SU-DHL-6 (cell line): ENCODE measurements at regions not wholly inside any gene's neighbourhood (a gene's known extent, or its start where the extent isn't known, plus 50 kb on each side); places are given as distances from the start of the nearest gene placed in this dataset.

ENCODE experiments used
- H2AFZ ChIP-seq: fragments of 200-600 bp; sonication (generic); 2 replicates; pipeline ENCODE4 v1.6.1; 2014; ENCODE audit warnings: low read depth, mild to moderate bottlenecking, moderate library complexity, mixed read lengths, antibody characterized with exemption, low read length; ENCODE audit not compliant: severe bottlenecking
- H3F3A ChIP-seq: fragments of 200-600 bp; shearing (Covaris generic); 2 replicates; pipeline ENCODE4 v1.6.0; 2016; ENCODE audit warnings: antibody characterized with exemption, mild to moderate bottlenecking; ENCODE audit not compliant: insufficient read depth
- H3K27ac ChIP-seq: fragments of 200-600 bp; sonication (generic); 2 replicates; pipeline ENCODE4 v1.5.1; 2016; ENCODE audit warnings: low read depth, mild to moderate bottlenecking, low read length, moderate library complexity, mixed read lengths
- H3K27me3 ChIP-seq: fragments of 200-600 bp; sonication (generic), shearing (Covaris generic); 2 replicates; pipeline ENCODE4 v1.6.0; 2014; ENCODE audit warnings: mild to moderate bottlenecking, low read length
- H3K36me3 ChIP-seq: fragments of 200-600 bp; sonication (generic); 2 replicates; pipeline ENCODE4 v1.6.1; 2014; ENCODE audit warnings: mild to moderate bottlenecking, low read length, mixed read lengths
- H3K4me2 ChIP-seq: fragments of 300-600, 200-600 bp; shearing (Covaris generic), sonication (generic); 2 replicates; pipeline ENCODE4 v1.6.0; 2014; ENCODE audit warnings: low read length, low read depth, mild to moderate bottlenecking; ENCODE audit not compliant: poor library complexity, severe bottlenecking
- H3K4me3 ChIP-seq: fragments of 200-600 bp; sonication (generic); 2 replicates; pipeline ENCODE4 v1.5.1; 2014; ENCODE audit warnings: antibody characterized with exemption, low read length, mild to moderate bottlenecking, mixed read lengths; ENCODE audit not compliant: insufficient read depth, poor library complexity, severe bottlenecking
- H3K79me2 ChIP-seq: fragments of 200-600 bp; sonication (generic); 2 replicates; pipeline ENCODE4 v1.6.1; 2014; ENCODE audit warnings: mild to moderate bottlenecking, low read length, moderate library complexity; ENCODE audit not compliant: insufficient read depth
- H3K9ac ChIP-seq: fragments of 200-600 bp; sonication (generic); 2 replicates; pipeline ENCODE4 v1.7.0; 2014; ENCODE audit warnings: mild to moderate bottlenecking, low read length
- H3K9me2 ChIP-seq: fragments of 200-600 bp; sonication (generic); replicated peaks from 2 replicates; pipeline ENCODE4 v1.6.1; 2014; ENCODE audit warnings: low read length; ENCODE audit not compliant: insufficient read depth
- H3K9me3 ChIP-seq: fragments of 200-600 bp; sonication (generic); 2 replicates; pipeline ENCODE4 v1.6.1; 2014; ENCODE audit warnings: low read length, mixed read lengths; ENCODE audit not compliant: insufficient read depth
- H4K20me1 ChIP-seq: fragments of 200-600 bp; sonication (generic); 2 replicates; pipeline ENCODE4 v1.6.1; 2014; ENCODE audit warnings: low read depth, mild to moderate bottlenecking, antibody characterized with exemption, low read length, moderate library complexity, mixed read lengths
- CTCF ChIP-seq: fragments of 200-600 bp; sonication (generic); IDR thresholded peaks from one replicate; pipeline ENCODE4 v1.5.1; 2017; ENCODE audit warnings: antibody characterized with exemption, mild to moderate bottlenecking, low read length, moderate library complexity; ENCODE audit not compliant: insufficient read depth, poor library complexity, severe bottlenecking
- EZH2phosphoT487 ChIP-seq: fragments of 200-600 bp; sonication (generic), shearing (Covaris generic); conservative IDR thresholded peaks from 2 replicates; pipeline ENCODE4 v1.6.1; 2018; ENCODE audit warnings: mild to moderate bottlenecking, antibody characterized with exemption, low read length, moderate library complexity, mixed read lengths

- no peak overlapping the region for H3K4me2 ChIP-seq
- H3K79me2 ChIP-seq, result no peaks in the 10 kb centered on the region
- no peaks in the 10 kb centered on the region for H3K9me3 ChIP-seq
- no peaks in the 10 kb centered on the region for H3F3A ChIP-seq
- H3K9me2 ChIP-seq, result no peaks in the 10 kb centered on the region
- no peak overlapping the region for H3K27ac ChIP-seq
- no peaks in the 10 kb centered on the region for H3K27me3 ChIP-seq
- H2AFZ ChIP-seq, result no peak overlapping the region
- TF ChIP-seq CTCF, result no peak
- TF ChIP-seq EZH2phosphoT487, result no peak
- no peak overlapping the region for H3K9ac ChIP-seq
- H3K4me3 ChIP-seq, result no peak overlapping the region
- H3K36me3 ChIP-seq, result no peaks in the 10 kb centered on the region
- no peaks in the 10 kb centered on the region for H4K20me1 ChIP-seq
Measured at GRCh38 chr21:16421965-16422364, 692.2 kb downstream of the USP25 start.

- Histone ChIP-seq H3K4me3 (no peak overlapping the region), H3K4me2 (no peak overlapping the region)
Measured at GRCh38 chr21:16422702-16423101, 692.9 kb downstream of the USP25 start.

GRCh38 chr21:16423921-16424320 is 694.1 kb downstream of the USP25 start:
- no peaks in the 10 kb centered on the region for H3K36me3 ChIP-seq
- H3F3A ChIP-seq, result no peaks in the 10 kb centered on the region
- H4K20me1 ChIP-seq, result no peaks in the 10 kb centered on the region
- no peak overlapping the region for H3K4me2 ChIP-seq
- H3K9me2 ChIP-seq, result no peaks in the 10 kb centered on the region
- H3K27me3 ChIP-seq, result no peaks in the 10 kb centered on the region
- H3K9ac ChIP-seq, result no peak overlapping the region
- H3K9me3 ChIP-seq, result no peaks in the 10 kb centered on the region
- no peaks in the 10 kb centered on the region for H3K79me2 ChIP-seq
- H3K27ac ChIP-seq, result no peak overlapping the region
- H3K4me3 ChIP-seq, result no peak overlapping the region
- TF ChIP-seq CTCF (no peak), EZH2phosphoT487 (no peak)
- no peak overlapping the region for H2AFZ ChIP-seq

More at GRCh38 chr21:16422702-16423101, 692.9 kb downstream of the USP25 start:
- H3F3A ChIP-seq, result no peaks in the 10 kb centered on the region
- no peaks in the 10 kb centered on the region for H3K9me3 ChIP-seq
- no peaks in the 10 kb centered on the region for H4K20me1 ChIP-seq
- no peak overlapping the region for H2AFZ ChIP-seq
- no peaks in the 10 kb centered on the region for H3K79me2 ChIP-seq
- H3K36me3 ChIP-seq, result no peaks in the 10 kb centered on the region
- no peak overlapping the region for H3K27ac ChIP-seq
- no peaks in the 10 kb centered on the region for H3K27me3 ChIP-seq
- TF ChIP-seq EZH2phosphoT487 (no peak), CTCF (no peak)
- H3K9me2 ChIP-seq, result no peaks in the 10 kb centered on the region
- no peak overlapping the region for H3K9ac ChIP-seq

- Histone ChIP-seq H3K36me3 (no peaks in the 10 kb centered on the region), H3K9ac (no peak overlapping the region), H3K27me3 (no peaks in the 10 kb centered on the region), H3K4me2 (no peak overlapping the region), H3K9me2 (no peaks in the 10 kb centered on the region), H3K9me3 (no peaks in the 10 kb centered on the region), H3K79me2 (no peaks in the 10 kb centered on the region), H3K4me3 (no peak overlapping the region), H3K27ac (no peak overlapping the region), H3F3A (no peaks in the 10 kb centered on the region), H2AFZ (no peak overlapping the region), H4K20me1 (no peaks in the 10 kb centered on the region)
- TF ChIP-seq CTCF, result no peak
- TF ChIP-seq EZH2phosphoT487, result no peak
Measured at GRCh38 chr21:16424331-16424751, 694.6 kb downstream of the USP25 start.
